RWPE2 (cell line): ENCODE measurements at regions not wholly inside any gene's neighbourhood (a gene's known extent, or its start where the extent isn't known, plus 50 kb on each side); places are given as distances from the start of the nearest gene placed in this dataset.

ENCODE experiments used
- ATAC-seq: fragments of 200-7000 bp; cut with Tn5 transposase; 3 replicates; pipeline ENCODE4 v1.9.1; 2021; ENCODE audit warnings: low read depth
- DNase-seq: peaks from one replicate; pipeline ENCODE4 v3.0.0-alpha.2; 2020; ENCODE audit warnings: low spot score
- H3K27ac ChIP-seq: fragments of 450-650 bp; 2 replicates; pipeline ENCODE4 v1.5.1; 2017; ENCODE audit warnings: mild to moderate bottlenecking; ENCODE audit not compliant: poor library complexity, severe bottlenecking
- H3K27me3 ChIP-seq: fragments of 250-450 bp; sonication (Bioruptor Pico); 2 replicates; pipeline ENCODE4 v1.5.1; 2021; ENCODE audit warnings: mild to moderate bottlenecking, moderate library complexity; ENCODE audit not compliant: insufficient read depth, poor library complexity, severe bottlenecking
- H3K36me3 ChIP-seq: fragments of 250-450 bp; sonication (Bioruptor Pico); 2 replicates; pipeline ENCODE4 v1.5.1; 2020; ENCODE audit warnings: low read depth, mild to moderate bottlenecking, moderate library complexity
- H3K4me1 ChIP-seq: fragments of 250-450 bp; sonication (Bioruptor Pico); 2 replicates; pipeline ENCODE4 v1.5.1; 2021; ENCODE audit warnings: mild to moderate bottlenecking, moderate library complexity; ENCODE audit not compliant: insufficient read depth, poor library complexity, severe bottlenecking
- H3K4me3 ChIP-seq: fragments of 250-450 bp; sonication (Bioruptor Pico); 2 replicates; pipeline ENCODE4 v1.5.1; 2021; ENCODE audit warnings: mild to moderate bottlenecking, moderate library complexity; ENCODE audit not compliant: severe bottlenecking
- H3K9me3 ChIP-seq: fragments of 250-450 bp; sonication (Bioruptor Pico); 2 replicates; pipeline ENCODE4 v1.5.1; 2021; ENCODE audit warnings: mild to moderate bottlenecking, moderate library complexity; ENCODE audit not compliant: severe bottlenecking
- TF ChIP-seq, protein P1 (sequence below): fragments of 450-650 bp; IDR thresholded peaks from one replicate; pipeline ENCODE4 v1.5.1; 2017; ENCODE audit warnings: mild to moderate bottlenecking, moderate library complexity; ENCODE audit not compliant: poor library complexity, severe bottlenecking

DNA sequence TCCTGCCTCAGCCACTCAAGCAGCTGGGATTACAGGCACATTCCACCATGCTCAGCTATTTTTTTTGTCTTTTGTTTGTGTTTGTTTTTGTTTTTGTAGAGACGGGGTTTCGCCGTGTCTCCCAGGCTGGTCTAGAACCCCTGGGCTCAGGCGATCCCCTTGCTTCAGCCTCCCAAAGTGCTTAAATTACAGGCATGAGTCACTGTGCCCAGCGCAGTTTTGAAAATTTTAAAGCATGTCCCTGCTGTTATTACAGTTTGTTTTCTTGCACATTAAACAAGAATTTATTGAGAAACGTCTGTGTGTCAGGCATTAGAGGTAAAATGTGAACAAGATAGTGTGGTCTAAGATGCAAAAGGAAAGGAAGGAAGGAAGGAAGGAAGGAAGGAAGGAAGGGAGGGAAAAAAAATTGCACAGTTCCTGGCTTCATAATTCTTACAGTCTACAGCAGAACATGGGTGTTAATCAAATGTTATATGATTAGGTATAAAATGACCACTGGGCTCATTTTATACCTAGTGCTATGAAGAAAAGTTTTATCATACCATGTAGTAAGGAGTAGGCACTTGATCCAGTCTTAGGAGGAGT, 205.4 kb downstream of the SNX18 start:
- Histone ChIP-seq H3K4me1 (no peaks in the 10 kb centered on the region), H3K36me3 (no peaks in the 10 kb centered on the region), H3K27me3 (no peaks in the 10 kb centered on the region), H3K27ac (no peak overlapping the region), H3K9me3 (no peaks in the 10 kb centered on the region), H3K4me3 (no peak overlapping the region)
- ATAC-seq (no peak), DNase-seq (no peak)
- TF ChIP-seq, protein P1, sequence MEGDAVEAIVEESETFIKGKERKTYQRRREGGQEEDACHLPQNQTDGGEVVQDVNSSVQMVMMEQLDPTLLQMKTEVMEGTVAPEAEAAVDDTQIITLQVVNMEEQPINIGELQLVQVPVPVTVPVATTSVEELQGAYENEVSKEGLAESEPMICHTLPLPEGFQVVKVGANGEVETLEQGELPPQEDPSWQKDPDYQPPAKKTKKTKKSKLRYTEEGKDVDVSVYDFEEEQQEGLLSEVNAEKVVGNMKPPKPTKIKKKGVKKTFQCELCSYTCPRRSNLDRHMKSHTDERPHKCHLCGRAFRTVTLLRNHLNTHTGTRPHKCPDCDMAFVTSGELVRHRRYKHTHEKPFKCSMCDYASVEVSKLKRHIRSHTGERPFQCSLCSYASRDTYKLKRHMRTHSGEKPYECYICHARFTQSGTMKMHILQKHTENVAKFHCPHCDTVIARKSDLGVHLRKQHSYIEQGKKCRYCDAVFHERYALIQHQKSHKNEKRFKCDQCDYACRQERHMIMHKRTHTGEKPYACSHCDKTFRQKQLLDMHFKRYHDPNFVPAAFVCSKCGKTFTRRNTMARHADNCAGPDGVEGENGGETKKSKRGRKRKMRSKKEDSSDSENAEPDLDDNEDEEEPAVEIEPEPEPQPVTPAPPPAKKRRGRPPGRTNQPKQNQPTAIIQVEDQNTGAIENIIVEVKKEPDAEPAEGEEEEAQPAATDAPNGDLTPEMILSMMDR, result no peak

DNA sequence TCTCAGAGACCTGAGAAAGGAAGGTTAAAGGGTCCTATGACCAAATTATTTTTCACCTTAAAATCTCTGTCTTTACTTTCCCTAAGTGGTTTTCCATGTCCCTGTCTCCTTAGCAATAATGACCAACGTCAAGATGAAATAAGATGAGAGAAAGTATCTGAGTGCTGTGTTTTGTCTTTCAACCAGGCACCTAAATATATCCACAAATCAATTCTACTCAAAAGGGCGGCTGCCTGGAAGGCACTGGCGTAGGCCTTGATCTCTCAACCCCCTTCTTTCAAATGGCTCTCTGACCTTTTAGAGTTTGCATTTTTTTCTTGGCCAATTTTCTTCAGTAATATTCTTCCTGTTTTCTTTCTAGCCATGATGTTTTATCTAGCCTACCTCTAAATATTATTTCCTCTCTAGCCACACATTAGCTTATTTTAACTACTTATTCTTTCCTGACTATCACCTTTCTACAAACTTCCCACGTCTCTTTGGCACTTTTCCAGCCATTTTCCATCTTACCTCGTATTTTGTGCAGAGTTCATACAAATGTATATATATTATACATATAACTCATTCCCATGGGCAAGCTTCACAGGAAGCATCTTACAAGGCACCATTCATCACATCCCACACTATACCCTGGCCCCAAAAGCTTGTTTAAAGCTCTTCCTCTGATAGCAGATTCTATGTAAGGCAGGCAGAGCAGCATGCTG, 204.5 kb downstream of the SNX18 start:
- Histone ChIP-seq H3K27ac (no peak overlapping the region), H3K4me3 (no peak overlapping the region), H3K27me3 (no peaks in the 10 kb centered on the region), H3K4me1 (no peaks in the 10 kb centered on the region), H3K36me3 (no peaks in the 10 kb centered on the region), H3K9me3 (no peaks in the 10 kb centered on the region)
- TF ChIP-seq, protein P1, result no peak
- DNase-seq, result no peak
- no peak for ATAC-seq

DNA sequence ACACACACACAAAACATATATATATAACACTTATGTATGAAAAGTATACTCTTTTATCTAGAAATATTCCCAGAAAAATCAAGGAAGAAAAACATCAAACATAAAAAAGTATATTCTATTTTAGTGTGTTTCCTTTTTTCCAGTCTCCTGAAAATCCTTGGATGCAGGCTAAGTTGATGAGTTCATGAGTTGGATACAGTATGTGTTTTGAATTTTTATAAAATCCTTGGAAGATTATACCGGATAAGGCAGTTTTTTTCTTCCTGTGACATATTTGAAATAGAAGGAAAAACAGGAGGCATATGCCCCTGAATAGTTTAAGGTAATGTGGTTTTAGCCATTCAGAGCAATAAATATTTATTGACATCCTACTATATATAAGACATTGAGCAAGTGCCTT, 203.6 kb downstream of the SNX18 start:
- ATAC-seq, result no peak
- H3K36me3 ChIP-seq, result no peaks in the 10 kb centered on the region
- no peak for DNase-seq
- H3K4me1 ChIP-seq, result no peaks in the 10 kb centered on the region
- TF ChIP-seq, protein P1, result no peak
- H3K27ac ChIP-seq, result no peak overlapping the region
- H3K27me3 ChIP-seq, result no peaks in the 10 kb centered on the region
- no peak overlapping the region for H3K4me3 ChIP-seq
- H3K9me3 ChIP-seq, result no peaks in the 10 kb centered on the region

GRCh38 chr5:54720341-54720740, 202.8 kb downstream of the SNX18 start:
- no peak for DNase-seq
- Histone ChIP-seq H3K27ac (no peak overlapping the region), H3K36me3 (no peaks in the 10 kb centered on the region), H3K4me1 (no peaks in the 10 kb centered on the region), H3K9me3 (no peaks in the 10 kb centered on the region), H3K27me3 (no peaks in the 10 kb centered on the region), H3K4me3 (no peak overlapping the region)
- TF ChIP-seq, protein P1, result no peak
- ATAC-seq, result no peak
